CD8-positive, alpha-beta memory T cell (primary cell): ENCODE measurements at regions not wholly inside any gene's neighbourhood (a gene's known extent, or its start where the extent isn't known, plus 50 kb on each side); places are given as distances from the start of the nearest gene placed in this dataset.
A peak's percentile ranks its signal among the peaks of the same experiment; 100 is the strongest.
"Not testable (repeated sequence)": the region's sequence is repeated elsewhere in the genome, so short reads cannot be mapped to it uniquely, and the experiment has no call there.

Experiments
- CTCF ChIA-PET: fragments of 350-600 bp; sonication (Branson Sonifier 250); formaldehyde crosslinking; loops from one replicate; lab custom pipeline; 2021; ENCODE audit warnings: antibody characterized with exemption; lab: Charles Lee
- POLR2A ChIA-PET: fragments of 350-600 bp; sonication (Branson Sonifier 250); formaldehyde crosslinking; loops from one replicate; lab custom pipeline; 2021; ENCODE audit warnings: antibody characterized with exemption; lab: Charles Lee
- DNase-seq, 5 donors: peaks; one replicate each; pipeline versions ENCODE4 v3.0.0 to v3.0.0-alpha.2; 2020 to 2022; ENCODE audit warnings: mixed read lengths in 1 of 5
- H3K27ac ChIP-seq: one replicate; pipeline ENCODE4 v1.7.0; 2013; ENCODE audit warnings: low read depth, mild to moderate bottlenecking, low read length, moderate library complexity
- H3K27me3 ChIP-seq: 2 replicates; pipeline ENCODE4 v1.7.0; 2013; ENCODE audit warnings: low read length, mild to moderate bottlenecking; ENCODE audit not compliant: insufficient read depth, poor library complexity, severe bottlenecking
- H3K36me3 ChIP-seq: 2 replicates; pipeline ENCODE4 v1.7.0; 2013; ENCODE audit warnings: mild to moderate bottlenecking, low read length, moderate library complexity; ENCODE audit not compliant: insufficient read depth
- H3K4me1 ChIP-seq: 2 replicates; pipeline ENCODE4 v1.7.0; 2013; ENCODE audit warnings: mild to moderate bottlenecking, low read length, moderate library complexity; ENCODE audit not compliant: insufficient read depth
- H3K4me3 ChIP-seq: 2 replicates; pipeline ENCODE4 v1.7.0; 2013; ENCODE audit warnings: mild to moderate bottlenecking, low read length
- H3K9me3 ChIP-seq: 2 replicates; pipeline ENCODE4 v1.7.0; 2013; ENCODE audit warnings: mild to moderate bottlenecking, low read length
- H3K27ac Mint-ChIP-seq, 8 donors: one replicate each; pipeline ENCODE4 v1.8.0; 2020 to 2021; ENCODE audit warnings: mixed read lengths in 8 of 8, mild to moderate bottlenecking in 6 of 8, inconsistent platforms in 3 of 8, moderate library complexity in 3 of 8
- H3K27me3 Mint-ChIP-seq, 2 donors: one replicate each; pipeline ENCODE4 v1.8.0; 2020 to 2021; ENCODE audit warnings: mixed read lengths in 2 of 2, mild to moderate bottlenecking in 1 of 2, moderate library complexity in 1 of 2
- H3K36me3 Mint-ChIP-seq, 3 donors: one replicate each; pipeline ENCODE4 v1.8.0; 2020 to 2021; ENCODE audit warnings: mixed read lengths in 3 of 3, inconsistent platforms in 1 of 3, mild to moderate bottlenecking in 1 of 3
- H3K4me1 Mint-ChIP-seq, 3 donors: one replicate each; pipeline ENCODE4 v1.8.0; 2020 to 2021; ENCODE audit warnings: mixed read lengths in 3 of 3, inconsistent platforms in 1 of 3, mild to moderate bottlenecking in 1 of 3
- H3K4me3 Mint-ChIP-seq, 7 donors: one replicate each; pipeline ENCODE4 v1.8.0; 2020 to 2021; ENCODE audit warnings: mixed read lengths in 7 of 7, mild to moderate bottlenecking in 6 of 7, moderate library complexity in 4 of 7, inconsistent platforms in 2 of 7
- H3K9me3 Mint-ChIP-seq, 5 donors: one replicate each; pipeline ENCODE4 v1.8.0; 2020 to 2022; ENCODE audit warnings: mixed read lengths in 5 of 5, mild to moderate bottlenecking in 3 of 5, moderate library complexity in 2 of 5, inconsistent platforms in 1 of 5

DNA sequence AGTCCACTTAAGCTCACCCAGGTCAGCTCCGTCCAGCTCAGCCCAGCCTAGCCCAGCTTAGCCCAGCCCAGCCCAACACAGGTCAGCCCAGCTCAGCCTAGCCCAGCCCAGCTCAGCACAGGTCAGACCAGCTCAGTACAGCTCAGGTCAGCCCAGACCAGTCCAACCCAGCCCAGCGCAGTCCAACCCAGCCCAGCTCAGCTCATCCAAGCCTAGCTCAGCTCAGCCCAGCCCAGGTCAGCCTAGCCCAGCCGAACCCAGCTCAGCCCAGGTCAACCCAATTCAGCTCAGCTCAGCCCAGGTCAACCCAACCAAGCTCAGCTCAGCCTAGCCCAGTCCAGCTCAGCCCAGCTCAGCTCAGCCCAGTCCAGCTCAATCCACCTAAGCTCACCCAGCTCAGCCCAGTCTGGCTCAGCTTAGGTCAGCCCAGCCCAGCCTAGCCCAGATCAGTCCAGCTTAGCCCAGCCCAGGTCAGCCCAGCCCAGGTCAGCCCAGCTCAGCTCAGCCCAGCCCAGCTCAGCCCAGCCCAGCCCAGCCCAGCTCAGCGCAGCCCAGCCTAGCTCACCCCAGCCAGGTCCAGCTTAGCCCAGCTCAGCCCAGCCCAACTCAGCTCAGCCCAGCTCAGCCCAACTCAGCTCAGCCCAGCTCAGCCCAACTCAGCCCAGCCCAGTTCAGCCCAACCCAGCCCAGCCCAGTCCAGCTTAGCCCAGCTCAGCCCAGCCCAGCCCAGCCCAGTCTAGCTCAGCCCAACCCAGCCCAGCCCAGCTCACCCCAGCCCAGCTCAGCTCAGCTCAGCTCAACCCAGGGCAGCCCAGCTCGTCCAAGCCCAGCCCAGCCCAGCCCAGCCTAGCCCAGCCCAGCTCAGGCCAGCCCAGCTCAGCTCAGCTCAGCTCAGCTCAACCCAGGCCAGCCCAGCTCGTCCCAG is 184.0 kb downstream of the TMEM121 start:
- no peak overlapping the region for H3K4me3 ChIP-seq
- H3K27ac Mint-ChIP-seq = no peak overlapping the region
- CTCF ChIA-PET = interaction anchor here (1.4 kb wide), 1 partner anchor 352 kb away, joined by 3 read pairs; no protein-coding TSS in a partner anchor
- POLR2A ChIA-PET = no interaction called here
- no peak overlapping the region for H3K27ac ChIP-seq
- no peaks in the 10 kb centered on the region for H3K36me3 ChIP-seq
- H3K4me3 Mint-ChIP-seq = no peak overlapping the region
- no peaks in the 10 kb centered on the region for H3K9me3 Mint-ChIP-seq
- no peaks in the 10 kb centered on the region for H3K36me3 Mint-ChIP-seq
- H3K4me1 ChIP-seq = no peaks in the 10 kb centered on the region
- no peaks in the 10 kb centered on the region for H3K4me1 Mint-ChIP-seq
- H3K27me3 ChIP-seq = no peaks in the 10 kb centered on the region
- no peaks in the 10 kb centered on the region for H3K27me3 Mint-ChIP-seq
- peak in 1 of 5 donors; percentile 52 for DNase-seq
- no peaks in the 10 kb centered on the region for H3K9me3 ChIP-seq

DNA sequence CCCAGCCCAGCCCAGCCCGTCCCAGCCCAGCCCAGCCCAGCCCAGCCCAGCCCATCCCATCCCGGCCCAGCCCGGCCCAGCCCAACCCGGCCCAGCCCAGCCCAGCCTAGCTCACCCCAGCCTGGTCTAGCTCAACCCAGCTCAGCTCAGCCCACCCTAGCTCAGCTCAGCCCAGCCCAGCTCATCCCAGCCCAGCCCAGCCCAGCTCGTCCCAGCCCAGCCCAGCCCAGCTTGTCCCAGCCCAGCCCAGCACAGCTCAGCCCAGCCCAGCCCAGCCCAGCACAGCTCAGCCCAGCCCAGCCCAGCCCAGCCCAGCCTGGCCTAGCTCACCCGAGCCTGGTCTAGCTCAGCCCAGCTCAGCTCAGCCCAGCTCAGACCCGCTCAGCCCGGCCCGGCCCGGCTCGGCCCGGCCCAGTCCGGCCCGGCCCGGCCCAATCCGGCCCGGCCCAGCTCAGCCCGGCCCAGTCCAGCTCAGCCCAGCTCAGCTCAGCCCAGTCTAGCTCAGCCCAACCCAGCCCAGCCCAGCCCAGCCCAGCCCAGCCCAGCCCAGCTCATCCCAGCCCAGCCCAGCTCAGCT is 184.7 kb downstream of the TMEM121 start:
- ChIA-PET CTCF (interaction anchor here (0.6 kb wide), 1 partner anchor 233 kb away, joined by 3 read pairs; no protein-coding TSS in a partner anchor), POLR2A (no interaction called here)
- H3K9me3 Mint-ChIP-seq = no peaks in the 10 kb centered on the region
- no peaks in the 10 kb centered on the region for H3K9me3 ChIP-seq
- no peaks in the 10 kb centered on the region for H3K27me3 ChIP-seq
- no peaks in the 10 kb centered on the region for H3K36me3 Mint-ChIP-seq
- no peaks in the 10 kb centered on the region for H3K4me1 Mint-ChIP-seq
- H3K27ac Mint-ChIP-seq = no peak overlapping the region
- H3K4me3 Mint-ChIP-seq = no peak overlapping the region
- H3K27me3 Mint-ChIP-seq = no peaks in the 10 kb centered on the region
- no peak overlapping the region for H3K27ac ChIP-seq
- no peaks in the 10 kb centered on the region for H3K36me3 ChIP-seq
- H3K4me1 ChIP-seq = no peaks in the 10 kb centered on the region
- DNase-seq = peak in 1 of 5 donors; percentile 44
- no peak overlapping the region for H3K4me3 ChIP-seq

GRCh38 chr14:105711841-105712460 is 185.6 kb downstream of the TMEM121 start:
- POLR2A ChIA-PET = no interaction called here

DNA sequence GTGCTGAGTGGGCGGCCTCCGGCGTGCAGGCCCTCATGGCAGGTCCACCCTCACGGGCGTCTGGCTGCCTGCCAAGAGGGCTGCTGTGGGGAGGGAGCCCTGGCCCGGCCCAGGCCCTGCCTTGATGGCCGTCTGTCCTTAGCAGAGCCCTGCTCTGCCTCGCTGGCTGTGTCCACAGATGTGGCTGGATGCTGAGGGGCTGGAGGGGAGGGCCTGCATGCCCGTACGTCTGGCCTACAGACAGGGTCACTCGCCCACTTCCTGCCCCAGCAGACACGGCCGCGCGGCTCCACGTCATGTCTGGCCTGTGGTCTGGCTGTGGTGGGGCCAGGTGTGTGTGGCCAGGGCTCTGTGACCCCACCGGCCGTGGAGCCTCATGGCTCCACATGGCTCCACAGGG is 186.3 kb downstream of the TMEM121 start:
- H3K9me3 Mint-ChIP-seq, H3K4me1 ChIP-seq, H3K27ac ChIP-seq, H3K36me3 Mint-ChIP-seq, H3K27me3 Mint-ChIP-seq, H3K4me1 Mint-ChIP-seq, POLR2A ChIA-PET, H3K4me3 ChIP-seq, H3K4me3 Mint-ChIP-seq, H3K27ac Mint-ChIP-seq, H3K9me3 ChIP-seq, CTCF ChIA-PET, H3K27me3 ChIP-seq, H3K36me3 ChIP-seq: not testable (repeated sequence)
- peak in 1 of 5 donors; percentile 52 for DNase-seq

More at GRCh38 chr14:105711841-105712460, 185.6 kb downstream of the TMEM121 start:
- Mint-ChIP-seq H3K27me3 (no peaks in the 10 kb centered on the region), H3K4me1 (no peaks in the 10 kb centered on the region), H3K36me3 (no peaks in the 10 kb centered on the region), H3K4me3 (no peak overlapping the region), H3K27ac (no peak overlapping the region), H3K9me3 (no peaks in the 10 kb centered on the region)
- Histone ChIP-seq H3K27me3 (no peaks in the 10 kb centered on the region), H3K9me3 (no peaks in the 10 kb centered on the region), H3K27ac (no peak overlapping the region), H3K4me3 (no peak overlapping the region), H3K4me1 (no peaks in the 10 kb centered on the region), H3K36me3 (no peaks in the 10 kb centered on the region)
- CTCF ChIA-PET = no interaction called here
- peak in 1 of 5 donors; percentile 45 for DNase-seq

DNA sequence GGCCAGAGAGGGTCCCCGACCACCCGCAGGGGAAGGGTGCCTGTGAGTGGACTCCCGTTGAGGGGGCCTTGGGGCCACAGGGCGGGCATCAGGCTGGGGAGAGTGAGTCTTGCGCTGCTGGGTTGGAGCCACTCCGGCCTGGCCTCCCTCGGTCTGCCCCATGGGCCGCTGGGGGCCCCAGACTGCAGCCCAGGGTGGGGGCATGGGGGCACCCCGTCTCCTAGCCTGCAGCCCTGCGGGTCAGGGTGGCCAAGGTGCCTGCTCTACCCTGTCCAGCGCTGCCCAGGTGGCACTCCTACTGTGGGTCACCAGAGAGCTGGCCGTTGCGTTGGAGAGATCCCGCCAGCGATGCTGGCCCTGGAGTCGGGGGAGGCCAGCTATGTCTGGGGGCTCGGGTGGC is 186.8 kb downstream of the TMEM121 start:
- H3K36me3 ChIP-seq, H3K4me3 Mint-ChIP-seq, CTCF ChIA-PET, H3K9me3 Mint-ChIP-seq, H3K27ac ChIP-seq, H3K27ac Mint-ChIP-seq, H3K36me3 Mint-ChIP-seq, POLR2A ChIA-PET, H3K4me1 ChIP-seq, H3K4me1 Mint-ChIP-seq, H3K27me3 Mint-ChIP-seq, H3K9me3 ChIP-seq, H3K4me3 ChIP-seq, H3K27me3 ChIP-seq: not testable (repeated sequence)
- peak in 1 of 5 donors; percentile 48 for DNase-seq

DNA sequence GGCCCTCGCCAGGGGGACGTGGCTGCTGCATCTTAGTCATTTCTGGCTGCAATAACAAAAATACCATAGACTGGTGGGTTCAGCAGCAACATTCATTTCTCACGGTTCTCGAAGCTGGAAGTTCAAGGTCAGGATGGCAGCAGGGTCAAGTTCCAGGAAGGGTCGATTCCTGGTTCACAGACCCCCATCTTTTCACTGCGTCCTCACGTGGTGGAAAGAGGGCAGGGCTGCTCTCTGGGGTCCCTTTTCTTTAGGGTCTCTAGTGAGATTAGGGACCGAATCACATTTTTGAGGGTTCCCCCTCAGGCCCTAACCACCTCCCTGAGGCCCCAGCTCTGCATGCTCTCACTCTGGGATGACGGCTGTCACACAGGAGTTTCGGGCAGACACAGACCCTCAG is 187.5 kb downstream of the TMEM121 start:
- H3K36me3 ChIP-seq, H3K4me3 ChIP-seq, H3K4me1 ChIP-seq, H3K4me3 Mint-ChIP-seq, CTCF ChIA-PET, H3K27ac Mint-ChIP-seq, H3K36me3 Mint-ChIP-seq, H3K9me3 Mint-ChIP-seq, H3K27me3 Mint-ChIP-seq, H3K9me3 ChIP-seq, H3K27ac ChIP-seq, H3K4me1 Mint-ChIP-seq, POLR2A ChIA-PET, H3K27me3 ChIP-seq: not testable (repeated sequence)
- DNase-seq = peak in 1 of 5 donors; percentile 19

DNA sequence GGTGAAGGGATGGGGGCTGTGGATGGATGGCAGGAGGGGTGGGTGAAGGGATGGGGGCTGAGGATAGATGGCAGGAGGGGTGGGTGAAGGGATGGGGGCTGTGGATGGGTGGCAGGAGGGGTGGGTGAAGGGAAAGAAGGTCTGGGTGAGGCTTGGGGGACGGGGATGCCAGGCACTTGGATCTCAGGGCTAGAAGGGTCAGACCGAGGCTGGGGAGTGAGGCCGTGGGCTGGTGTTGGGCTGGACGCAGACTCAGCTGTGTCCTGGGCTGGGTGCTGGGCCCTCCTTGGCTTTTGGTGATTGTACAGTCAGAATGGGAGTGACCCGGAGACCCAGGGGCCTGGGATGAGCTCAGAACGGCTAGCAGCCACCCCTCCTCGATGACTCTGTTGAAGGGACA is 192.4 kb downstream of the TMEM121 start:
- H3K4me1 Mint-ChIP-seq, H3K36me3 ChIP-seq, H3K27me3 ChIP-seq, H3K9me3 Mint-ChIP-seq, H3K36me3 Mint-ChIP-seq, POLR2A ChIA-PET, H3K4me1 ChIP-seq, H3K27ac Mint-ChIP-seq, H3K27me3 Mint-ChIP-seq, H3K9me3 ChIP-seq, H3K4me3 Mint-ChIP-seq, H3K4me3 ChIP-seq, CTCF ChIA-PET, H3K27ac ChIP-seq: not testable (repeated sequence)
- DNase-seq = peak in 1 of 5 donors; percentile 38

GRCh38 chr14:105720106-105720505 is 193.7 kb downstream of the TMEM121 start:
- H3K36me3 Mint-ChIP-seq, H3K27me3 ChIP-seq, CTCF ChIA-PET, H3K9me3 ChIP-seq, POLR2A ChIA-PET, H3K4me3 Mint-ChIP-seq, H3K4me1 Mint-ChIP-seq, H3K27ac Mint-ChIP-seq, H3K4me1 ChIP-seq, H3K4me3 ChIP-seq, H3K27ac ChIP-seq, H3K27me3 Mint-ChIP-seq, H3K9me3 Mint-ChIP-seq, H3K36me3 ChIP-seq: not testable (repeated sequence)
- peak in 1 of 5 donors; percentile 29 for DNase-seq
